ENCODE measurements at regions not wholly inside any gene's neighbourhood (a gene's known extent, or its start where the extent isn't known, plus 50 kb on each side); places are given as distances from the start of the nearest gene placed in this dataset.

DNA sequence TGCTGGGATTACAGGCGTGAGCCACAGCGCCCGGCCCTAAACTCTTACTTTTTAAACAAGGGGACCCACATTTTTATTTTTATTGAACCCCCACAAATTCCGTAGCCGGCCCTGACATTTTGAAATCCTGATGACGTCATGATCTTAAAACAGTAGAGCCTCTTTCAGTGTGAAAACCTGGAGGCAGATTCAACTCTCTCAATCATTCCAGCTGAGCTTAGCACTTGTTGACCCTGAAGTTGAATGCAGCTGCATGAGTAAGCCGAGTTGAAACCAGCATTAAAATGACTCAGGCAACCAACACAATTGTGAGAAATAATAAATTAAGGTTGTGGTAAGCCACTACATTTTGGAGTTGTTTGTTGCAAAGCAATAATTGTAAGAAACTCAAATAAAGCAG lies 93.9 kb upstream of the ADGRL4 start:
- TF ChIP-seq, protein P1, sequence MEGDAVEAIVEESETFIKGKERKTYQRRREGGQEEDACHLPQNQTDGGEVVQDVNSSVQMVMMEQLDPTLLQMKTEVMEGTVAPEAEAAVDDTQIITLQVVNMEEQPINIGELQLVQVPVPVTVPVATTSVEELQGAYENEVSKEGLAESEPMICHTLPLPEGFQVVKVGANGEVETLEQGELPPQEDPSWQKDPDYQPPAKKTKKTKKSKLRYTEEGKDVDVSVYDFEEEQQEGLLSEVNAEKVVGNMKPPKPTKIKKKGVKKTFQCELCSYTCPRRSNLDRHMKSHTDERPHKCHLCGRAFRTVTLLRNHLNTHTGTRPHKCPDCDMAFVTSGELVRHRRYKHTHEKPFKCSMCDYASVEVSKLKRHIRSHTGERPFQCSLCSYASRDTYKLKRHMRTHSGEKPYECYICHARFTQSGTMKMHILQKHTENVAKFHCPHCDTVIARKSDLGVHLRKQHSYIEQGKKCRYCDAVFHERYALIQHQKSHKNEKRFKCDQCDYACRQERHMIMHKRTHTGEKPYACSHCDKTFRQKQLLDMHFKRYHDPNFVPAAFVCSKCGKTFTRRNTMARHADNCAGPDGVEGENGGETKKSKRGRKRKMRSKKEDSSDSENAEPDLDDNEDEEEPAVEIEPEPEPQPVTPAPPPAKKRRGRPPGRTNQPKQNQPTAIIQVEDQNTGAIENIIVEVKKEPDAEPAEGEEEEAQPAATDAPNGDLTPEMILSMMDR (IDR thresholded peaks at IDR 0.05): no peak
- TF ChIP-seq ZFX (IDR thresholded peaks at IDR 0.05; ENCODE audit: borderline replicate concordance): no peak
